ENCODE measurements at regions not wholly inside any gene's neighbourhood (a gene's known extent, or its start where the extent isn't known, plus 50 kb on each side); places are given as distances from the start of the nearest gene placed in this dataset.

DNA sequence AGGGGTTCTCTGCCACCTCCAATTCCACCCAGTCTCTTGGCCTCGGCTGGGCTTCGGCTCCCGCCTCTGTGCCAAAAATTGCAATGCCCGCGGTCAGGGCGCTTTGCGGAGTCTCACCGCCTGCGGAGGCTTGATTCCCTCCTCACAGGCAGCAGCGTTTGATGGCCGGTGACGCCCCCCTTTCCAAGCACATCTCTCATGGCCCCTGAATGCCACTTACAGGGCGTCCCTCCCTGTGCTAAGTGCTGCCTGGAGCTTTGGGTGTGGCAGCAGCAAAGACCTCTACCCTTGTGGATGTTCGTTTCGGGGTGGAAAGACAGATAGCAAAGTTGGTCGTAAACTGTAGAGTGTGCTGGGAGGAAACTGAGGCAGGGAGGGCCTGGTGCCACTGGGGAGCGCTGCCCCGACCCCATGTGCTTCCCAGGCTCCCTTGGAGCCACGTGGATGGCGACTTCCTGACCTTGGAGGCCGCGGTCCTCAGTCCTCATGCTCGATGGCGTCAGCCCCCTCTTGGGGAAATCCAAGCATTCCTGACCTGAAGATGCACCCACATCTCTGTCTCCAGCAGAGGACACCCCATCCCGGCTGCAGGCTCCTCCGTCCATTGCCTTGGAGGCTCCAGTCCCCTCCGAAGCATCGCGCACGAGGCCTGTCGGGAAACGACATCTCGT is 249.2 kb upstream of the IRX4 start:
- TF ChIP-seq POLR2A (IDR thresholded peaks at IDR 0.05; ENCODE audit: low read length) (no peak), GATA1 (IDR thresholded peaks at IDR 0.05; ENCODE audit: low read depth, low read length) (no peak)
